ENCODE measurements at regions not wholly inside any gene's neighbourhood (a gene's known extent, or its start where the extent isn't known, plus 50 kb on each side); places are given as distances from the start of the nearest gene placed in this dataset.
A peak's percentile ranks its signal among the peaks of the same experiment; 100 is the strongest.

GRCh38 chr5:127153521-127153920 lies 80.2 kb upstream of the C5orf63 start:
- Histone ChIP-seq H2BK12ac (ENCODE audit: low read length in 2 of 2) (no peak overlapping the region), H3K23ac (ENCODE audit: low read length in 2 of 2) (no peak overlapping the region), H4K91ac (ENCODE audit: low read length) (no peak overlapping the region), H3K27me3 (ENCODE audit: control insufficient read depth in 1 of 2, insufficient read depth in 1 of 2, low read length in 2 of 2) (no peaks in the 10 kb centered on the region), H2AK5ac (ENCODE audit: low read length, severe bottlenecking) (no peak overlapping the region), H3K4me2 (ENCODE audit: low read length, poor library complexity, severe bottlenecking) (no peak overlapping the region), H3K14ac (ENCODE audit: low read length in 2 of 2) (no peak overlapping the region), H3K4me3 (ENCODE audit: insufficient read depth in 1 of 2, low read depth in 1 of 2, low read length in 2 of 2) (no peak overlapping the region), H2AFZ (ENCODE audit: low read depth, low read length) (no peak overlapping the region), H2BK15ac (ENCODE audit: low read depth, poor library complexity, severe bottlenecking) (no peak overlapping the region), H3K18ac (ENCODE audit: low read depth in 1 of 2, low read length in 2 of 2) (no peak overlapping the region), H2BK5ac (ENCODE audit: low read depth, low read length, poor library complexity, severe bottlenecking) (no peak overlapping the region), H3K79me1 (replicated peaks; ENCODE audit: low read length, poor library complexity, severe bottlenecking) (no peaks in the 10 kb centered on the region), H2BK120ac (ENCODE audit: low read depth, low read length) (no peak overlapping the region), H3K9ac (ENCODE audit: low read length) (no peak overlapping the region), H3K36me3 (ENCODE audit: control insufficient read depth in 1 of 2, insufficient read depth in 2 of 2, low read depth in 1 of 2, low read length in 2 of 2) (no peaks in the 10 kb centered on the region), H3K4ac (ENCODE audit: low read depth in 1 of 2, low read length in 2 of 2) (no peak overlapping the region), H3K27ac (ENCODE audit: low read length, poor library complexity, severe bottlenecking) (no peak overlapping the region), H4K8ac (ENCODE audit: low read length) (no peak overlapping the region), H3K4me1 (ENCODE audit: control insufficient read depth, insufficient read depth, low read depth, low read length) (no peaks in the 10 kb centered on the region), H3K9me3 (ENCODE audit: control insufficient read depth, low read length) (peaks cover 11% of the 10 kb centered on the region)
- no CpG with 5 or more reads among the region's 3 CpGs for WGBS
- DNase-seq, result no peak

GRCh38 chr5:127163750-127164149 lies 90.4 kb upstream of the C5orf63 start:
- no peak overlapping the region for H4K8ac ChIP-seq (ENCODE audit: low read length)
- no peak overlapping the region for H3K4me2 ChIP-seq (ENCODE audit: low read length, poor library complexity, severe bottlenecking)
- no peak for DNase-seq
- H3K23ac ChIP-seq (ENCODE audit: low read length in 2 of 2), result no peak overlapping the region
- no peak overlapping the region for H2BK12ac ChIP-seq (ENCODE audit: low read length in 2 of 2)
- peaks cover 4% of the 10 kb centered on the region for H3K9me3 ChIP-seq (ENCODE audit: control insufficient read depth, low read length)
- H3K36me3 ChIP-seq (ENCODE audit: control insufficient read depth in 1 of 2, insufficient read depth in 2 of 2, low read depth in 1 of 2, low read length in 2 of 2), result no peaks in the 10 kb centered on the region
- no peak overlapping the region for H3K27ac ChIP-seq (ENCODE audit: low read length, poor library complexity, severe bottlenecking)
- no peaks in the 10 kb centered on the region for H3K79me1 ChIP-seq (replicated peaks; ENCODE audit: low read length, poor library complexity, severe bottlenecking)
- H3K4me1 ChIP-seq (ENCODE audit: control insufficient read depth, insufficient read depth, low read depth, low read length), result no peaks in the 10 kb centered on the region
- no peak overlapping the region for H2BK5ac ChIP-seq (ENCODE audit: low read depth, low read length, poor library complexity, severe bottlenecking)
- H3K14ac ChIP-seq (ENCODE audit: low read length in 2 of 2), result no peak overlapping the region
- H3K4ac ChIP-seq (ENCODE audit: low read depth in 1 of 2, low read length in 2 of 2), result no peak overlapping the region
- no peak overlapping the region for H3K4me3 ChIP-seq (ENCODE audit: insufficient read depth in 1 of 2, low read depth in 1 of 2, low read length in 2 of 2)
- no peak overlapping the region for H3K18ac ChIP-seq (ENCODE audit: low read depth in 1 of 2, low read length in 2 of 2)
- H3K9ac ChIP-seq (ENCODE audit: low read length), result no peak overlapping the region
- H2BK15ac ChIP-seq (ENCODE audit: low read depth, poor library complexity, severe bottlenecking), result no peak overlapping the region
- H2BK120ac ChIP-seq (ENCODE audit: low read depth, low read length), result no peak overlapping the region
- H2AK5ac ChIP-seq (ENCODE audit: low read length, severe bottlenecking), result no peak overlapping the region
- no peak overlapping the region for H4K91ac ChIP-seq (ENCODE audit: low read length)
- no peaks in the 10 kb centered on the region for H3K27me3 ChIP-seq (ENCODE audit: control insufficient read depth in 1 of 2, insufficient read depth in 1 of 2, low read length in 2 of 2)
- no peak overlapping the region for H2AFZ ChIP-seq (ENCODE audit: low read depth, low read length)

- DNase-seq, result no peak
- Histone ChIP-seq H3K9ac (ENCODE audit: low read length) (no peak overlapping the region), H2BK15ac (ENCODE audit: low read depth, poor library complexity, severe bottlenecking) (no peak overlapping the region), H2AK5ac (ENCODE audit: low read length, severe bottlenecking) (no peak overlapping the region), H3K18ac (ENCODE audit: low read depth in 1 of 2, low read length in 2 of 2) (no peak overlapping the region), H3K36me3 (ENCODE audit: control insufficient read depth in 1 of 2, insufficient read depth in 2 of 2, low read depth in 1 of 2, low read length in 2 of 2) (no peaks in the 10 kb centered on the region), H2BK12ac (ENCODE audit: low read length in 2 of 2) (no peak overlapping the region), H3K4me2 (ENCODE audit: low read length, poor library complexity, severe bottlenecking) (no peak overlapping the region), H2AFZ (ENCODE audit: low read depth, low read length) (no peak overlapping the region), H4K8ac (ENCODE audit: low read length) (no peak overlapping the region), H3K27ac (ENCODE audit: low read length, poor library complexity, severe bottlenecking) (no peak overlapping the region), H3K14ac (ENCODE audit: low read length in 2 of 2) (no peak overlapping the region), H3K79me1 (replicated peaks; ENCODE audit: low read length, poor library complexity, severe bottlenecking) (no peaks in the 10 kb centered on the region), H3K23ac (ENCODE audit: low read length in 2 of 2) (no peak overlapping the region), H2BK5ac (ENCODE audit: low read depth, low read length, poor library complexity, severe bottlenecking) (no peak overlapping the region), H2BK120ac (ENCODE audit: low read depth, low read length) (no peak overlapping the region), H3K4me3 (ENCODE audit: insufficient read depth in 1 of 2, low read depth in 1 of 2, low read length in 2 of 2) (no peak overlapping the region), H3K4ac (ENCODE audit: low read depth in 1 of 2, low read length in 2 of 2) (no peak overlapping the region), H3K9me3 (ENCODE audit: control insufficient read depth, low read length) (peaks cover 12% of the 10 kb centered on the region), H3K27me3 (ENCODE audit: control insufficient read depth in 1 of 2, insufficient read depth in 1 of 2, low read length in 2 of 2) (no peaks in the 10 kb centered on the region), H3K4me1 (ENCODE audit: control insufficient read depth, insufficient read depth, low read depth, low read length) (no peaks in the 10 kb centered on the region), H4K91ac (ENCODE audit: low read length) (no peak overlapping the region)
- 95% methylated on average over 10 of the region's 10 CpGs for WGBS
Measured at GRCh38 chr5:127170918-127171600, 97.8 kb upstream of the C5orf63 start.

GRCh38 chr5:127176769-127177168 lies 103.5 kb upstream of the C5orf63 start:
- Histone ChIP-seq H3K18ac (ENCODE audit: low read depth in 1 of 2, low read length in 2 of 2) (no peak overlapping the region), H4K91ac (ENCODE audit: low read length) (peak overlapping the region; percentile 34), H2AK5ac (ENCODE audit: low read length, severe bottlenecking) (no peak overlapping the region), H2BK120ac (ENCODE audit: low read depth, low read length) (no peak overlapping the region), H3K14ac (ENCODE audit: low read length in 2 of 2) (no peak overlapping the region), H3K23ac (ENCODE audit: low read length in 2 of 2) (no peak overlapping the region), H3K36me3 (ENCODE audit: control insufficient read depth in 1 of 2, insufficient read depth in 2 of 2, low read depth in 1 of 2, low read length in 2 of 2) (no peaks in the 10 kb centered on the region), H3K27ac (ENCODE audit: low read length, poor library complexity, severe bottlenecking) (no peak overlapping the region), H3K79me1 (replicated peaks; ENCODE audit: low read length, poor library complexity, severe bottlenecking) (no peaks in the 10 kb centered on the region), H4K8ac (ENCODE audit: low read length) (no peak overlapping the region), H3K27me3 (ENCODE audit: control insufficient read depth in 1 of 2, insufficient read depth in 1 of 2, low read length in 2 of 2) (no peaks in the 10 kb centered on the region), H3K9me3 (ENCODE audit: control insufficient read depth, low read length) (peaks cover 12% of the 10 kb centered on the region), H2BK15ac (ENCODE audit: low read depth, poor library complexity, severe bottlenecking) (no peak overlapping the region), H2AFZ (ENCODE audit: low read depth, low read length) (no peak overlapping the region), H2BK5ac (ENCODE audit: low read depth, low read length, poor library complexity, severe bottlenecking) (no peak overlapping the region), H3K4ac (ENCODE audit: low read depth in 1 of 2, low read length in 2 of 2) (no peak overlapping the region), H3K4me3 (ENCODE audit: insufficient read depth in 1 of 2, low read depth in 1 of 2, low read length in 2 of 2) (no peak overlapping the region), H3K4me1 (ENCODE audit: control insufficient read depth, insufficient read depth, low read depth, low read length) (no peaks in the 10 kb centered on the region), H3K4me2 (ENCODE audit: low read length, poor library complexity, severe bottlenecking) (no peak overlapping the region), H3K9ac (ENCODE audit: low read length) (no peak overlapping the region), H2BK12ac (ENCODE audit: low read length in 2 of 2) (no peak overlapping the region)
- WGBS, result 94% methylated on average over 2 of the region's 2 CpGs
- DNase-seq, result no peak

All from mesenchymal stem cell (in vitro differentiated cells and primary cell).